Hematopoietic multipotent progenitor cell treated with erythropoietin and hydrocortisone succinate and interleukin-3 and kit ligand, for 15 days (in vitro differentiated cells): ENCODE measurements at regions not wholly inside any gene's neighbourhood (a gene's known extent, or its start where the extent isn't known, plus 50 kb on each side); places are given as distances from the start of the nearest gene placed in this dataset.

Experiments
- DNase-seq: peaks from one replicate; pipeline ENCODE4 v3.0.0-alpha.2; 2015; ENCODE audit warnings: low spot score

DNA sequence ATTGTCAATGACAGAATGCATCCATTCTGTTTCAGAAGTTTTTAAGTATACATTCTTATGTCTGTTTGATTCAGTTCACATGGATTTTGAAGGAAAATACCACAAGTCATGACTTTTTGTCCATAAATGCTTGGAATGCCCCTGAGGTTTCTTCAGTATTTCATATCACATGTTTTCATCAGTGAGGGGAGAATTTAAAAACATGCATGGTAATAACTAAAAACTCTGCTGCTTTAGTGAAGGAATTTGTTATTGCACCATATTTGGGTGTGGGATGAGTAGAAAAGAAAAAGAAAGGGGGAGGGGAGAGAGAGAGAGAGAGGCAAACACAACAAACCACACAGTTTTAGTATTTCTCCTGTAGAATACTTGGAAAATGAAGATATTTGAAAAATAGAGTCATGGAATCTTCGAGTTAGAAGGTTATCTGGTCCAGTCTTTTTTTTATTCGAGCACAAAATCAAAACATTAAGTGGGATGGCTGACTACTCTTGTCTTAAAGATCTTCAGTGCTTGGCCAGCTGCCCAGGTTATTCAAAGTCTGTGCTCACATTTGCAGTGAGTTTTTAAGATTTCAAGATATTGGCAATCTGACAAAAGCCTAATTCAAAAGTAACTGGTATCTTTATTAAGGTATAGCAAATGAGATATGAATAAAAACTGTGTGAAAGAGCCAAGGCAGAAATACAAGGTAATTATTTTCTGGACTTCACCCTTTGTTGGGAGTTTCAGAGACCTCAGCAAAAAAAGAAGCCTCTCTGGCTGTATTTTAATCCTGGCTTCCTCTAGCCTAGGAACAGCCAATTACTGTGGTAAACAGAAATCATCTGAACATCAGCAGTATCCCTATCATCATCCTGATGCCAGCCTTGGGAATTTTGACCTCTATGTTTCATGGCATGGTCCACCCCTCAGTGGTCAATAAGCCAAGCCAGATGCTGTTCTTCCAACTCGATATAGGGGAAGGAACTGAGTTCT, 687.9 kb upstream of the CITED2 start:
- no peak for DNase-seq

DNA sequence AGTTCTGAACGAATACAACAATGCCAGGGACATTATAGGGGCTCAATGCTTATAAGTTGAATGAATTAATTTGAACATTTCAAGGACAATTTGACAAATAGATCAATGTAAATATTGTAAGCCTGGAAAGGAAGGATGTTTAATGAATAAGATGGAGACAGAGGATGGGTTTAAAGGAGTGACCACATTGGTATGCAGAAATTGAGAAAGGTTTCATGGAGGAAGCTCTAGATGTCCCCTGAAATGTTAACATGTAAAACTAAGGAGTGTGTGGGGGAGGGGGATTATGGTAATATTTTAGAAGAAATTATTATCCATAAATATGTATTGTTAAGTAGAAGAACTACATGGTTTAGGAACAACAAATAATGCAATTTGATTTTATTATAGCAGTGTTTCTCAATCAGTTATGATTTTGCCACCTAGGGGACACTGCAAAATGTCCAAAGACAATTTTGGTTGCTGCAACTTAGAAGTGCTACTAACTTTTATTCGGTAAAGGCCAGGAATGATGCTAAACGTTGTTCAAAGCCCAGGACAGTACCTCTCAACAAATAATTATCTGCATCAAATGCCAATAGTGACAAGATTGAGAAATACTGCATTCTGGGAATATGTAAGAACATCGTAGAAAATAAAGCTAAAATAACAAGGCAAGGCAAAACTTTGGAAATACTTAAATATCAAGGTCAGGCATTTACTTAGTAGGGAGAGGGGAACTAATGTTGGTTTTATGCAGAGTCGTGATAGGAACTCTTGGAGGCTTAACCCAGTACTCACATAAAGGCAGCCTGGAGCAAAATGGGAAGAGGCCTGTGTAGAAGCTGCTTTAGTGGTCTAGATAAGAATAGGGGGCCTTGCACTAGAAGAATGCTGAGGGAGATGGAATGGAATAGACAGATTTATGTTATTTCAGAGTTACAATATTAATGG, 686.9 kb upstream of the CITED2 start:
- DNase-seq: no peak

DNA sequence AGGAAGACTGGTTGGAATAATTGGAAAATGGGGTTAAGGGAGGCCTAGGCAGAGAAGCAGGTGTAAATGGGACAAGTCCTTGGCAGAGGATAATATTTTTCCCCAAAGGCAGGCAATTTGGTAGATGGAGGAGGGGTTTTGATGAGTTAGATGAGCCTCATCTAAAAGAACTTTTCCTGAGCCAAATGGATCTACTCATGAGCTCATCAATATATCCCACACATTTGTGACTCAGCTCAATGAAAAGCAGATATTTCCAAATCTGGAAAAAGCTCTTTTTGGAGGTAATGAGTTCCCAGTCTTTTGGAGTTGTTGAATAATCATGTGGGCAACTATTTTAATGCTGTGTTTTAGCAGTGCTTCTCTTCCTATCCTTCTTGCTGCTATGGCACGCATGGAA, 685.5 kb upstream of the CITED2 start:
- no peak for DNase-seq

DNA sequence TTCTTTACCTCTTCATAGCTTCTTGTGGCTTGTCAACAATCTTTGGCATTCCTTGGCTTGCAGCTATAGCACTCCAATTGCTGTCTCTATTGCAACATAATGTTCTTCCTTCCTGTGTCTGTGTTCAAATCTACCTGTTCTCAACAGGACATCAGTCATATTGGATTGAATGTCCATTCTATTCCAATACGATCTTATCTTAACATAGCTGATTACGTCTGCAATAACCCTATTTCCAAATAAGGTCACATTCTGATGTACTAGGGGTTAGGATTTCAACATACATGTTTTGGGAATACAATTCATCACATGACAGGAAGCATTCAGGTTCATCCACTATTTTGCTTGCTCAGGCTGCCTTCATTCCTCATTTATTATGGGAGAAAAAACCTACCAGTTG, 684.4 kb upstream of the CITED2 start:
- no peak for DNase-seq

DNA sequence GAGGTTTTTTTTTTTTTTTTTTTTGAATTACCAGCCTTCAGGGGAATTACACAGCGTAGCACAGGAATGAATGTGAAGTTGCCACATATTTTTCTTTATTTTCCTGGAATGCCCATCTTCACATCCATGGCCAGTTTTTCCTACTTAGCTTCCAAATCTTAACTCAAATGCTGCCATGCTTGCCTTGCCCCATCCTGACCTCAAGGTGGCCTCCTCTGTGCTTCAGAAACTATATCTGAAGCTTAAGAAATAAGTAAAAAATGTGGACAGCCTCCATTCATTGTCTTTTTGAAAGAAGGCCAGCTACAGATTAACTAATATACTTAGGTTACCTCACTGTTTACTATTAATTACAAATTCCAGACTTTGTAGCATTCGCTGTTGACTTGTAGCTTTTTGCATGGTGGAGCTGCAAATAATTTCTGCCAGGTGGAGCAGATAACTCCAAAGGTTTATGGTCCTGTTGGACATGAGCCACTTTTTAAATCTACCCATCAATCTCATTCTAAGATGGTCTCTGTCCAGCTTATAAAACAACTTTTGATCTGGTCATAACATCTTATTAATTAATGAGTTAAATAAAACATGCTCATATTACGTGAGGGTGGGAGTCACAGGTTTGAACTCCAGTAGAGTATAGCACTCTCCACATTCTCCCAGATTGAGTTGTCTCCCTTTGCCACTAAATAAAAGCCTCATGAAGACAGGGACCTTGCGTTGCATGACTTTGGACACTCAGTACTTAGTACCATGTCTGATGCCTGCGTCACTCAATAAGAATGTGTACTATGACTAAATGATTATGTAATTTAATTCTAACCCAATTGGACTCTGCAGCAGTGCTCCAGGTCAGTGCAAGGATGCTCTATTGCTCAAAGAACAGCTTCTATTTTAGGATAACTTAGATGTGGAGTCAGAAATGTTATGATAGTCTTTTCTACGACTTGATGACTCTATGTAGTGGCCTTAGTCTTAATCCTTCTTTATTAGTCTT, 678.6 kb upstream of the CITED2 start:
- no peak for DNase-seq

GRCh38 chr6:140051521-140052512, 677.4 kb upstream of the CITED2 start:
- DNase-seq: no peak

GRCh38 chr6:140050101-140050995, 675.9 kb upstream of the CITED2 start:
- no peak for DNase-seq

GRCh38 chr6:140049251-140049650, 674.8 kb upstream of the CITED2 start:
- DNase-seq: no peak

GRCh38 chr6:140048202-140048790, 673.8 kb upstream of the CITED2 start:
- DNase-seq: no peak

DNA sequence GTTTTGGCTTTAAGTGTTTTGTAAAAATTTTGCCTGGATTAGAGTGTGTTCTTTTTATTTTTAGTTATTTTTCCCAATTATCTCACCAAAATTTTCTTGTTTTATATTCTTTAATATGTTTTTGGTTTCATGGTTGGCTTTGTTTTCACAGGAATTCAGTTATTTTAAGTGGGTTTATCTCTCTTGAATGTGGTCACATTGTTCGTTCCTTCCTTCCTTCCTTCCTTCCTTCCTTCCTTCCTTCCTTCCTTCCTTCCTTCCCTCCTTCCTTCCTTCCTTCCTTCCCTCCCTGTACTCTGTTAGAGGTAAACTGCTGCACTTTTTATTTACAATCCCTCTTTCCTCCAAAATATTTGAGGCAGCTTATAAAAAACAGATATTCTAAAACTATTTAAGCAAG, 672.9 kb upstream of the CITED2 start:
- DNase-seq: no peak

- DNase-seq: no peak
These were observed 671.7 kb upstream of the CITED2 start for GRCh38 chr6:140046016-140046632.

- DNase-seq: no peak
These were observed 670.7 kb upstream of the CITED2 start for GRCh38 chr6:140045116-140045515.

- DNase-seq: no peak
These were observed 670.2 kb upstream of the CITED2 start for GRCh38 chr6:140044626-140045025.

DNA sequence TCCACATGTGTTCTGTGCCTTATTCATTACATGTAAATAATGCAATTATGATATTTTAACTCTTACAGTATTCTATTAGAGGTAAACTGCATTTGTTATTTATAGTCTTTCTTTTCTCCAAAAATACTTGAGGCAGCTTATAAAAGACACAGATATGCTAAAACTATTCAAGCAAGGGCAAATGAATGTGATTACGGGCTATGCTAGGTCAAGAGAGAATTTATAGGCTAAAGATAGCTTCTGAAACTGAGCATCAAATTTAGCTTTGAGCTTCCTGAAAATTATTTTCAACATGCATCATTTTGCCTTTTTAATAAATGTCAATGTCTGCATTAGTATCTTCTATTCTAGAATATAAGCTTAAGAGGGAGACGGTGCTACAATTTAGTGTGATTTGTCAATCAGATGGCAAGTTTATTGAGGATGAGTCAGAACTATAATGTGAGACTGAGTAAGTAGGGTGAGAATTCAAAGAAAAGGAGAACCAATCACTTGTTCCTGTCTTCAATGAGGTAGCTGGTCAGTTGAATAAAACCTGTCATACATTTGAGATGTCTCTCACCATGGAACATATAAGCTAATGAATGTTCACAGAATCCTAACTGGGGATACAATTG, 669.4 kb upstream of the CITED2 start:
- DNase-seq: no peak

- no peak for DNase-seq
These were observed 668.9 kb upstream of the CITED2 start for GRCh38 chr6:140043357-140043756.

DNA sequence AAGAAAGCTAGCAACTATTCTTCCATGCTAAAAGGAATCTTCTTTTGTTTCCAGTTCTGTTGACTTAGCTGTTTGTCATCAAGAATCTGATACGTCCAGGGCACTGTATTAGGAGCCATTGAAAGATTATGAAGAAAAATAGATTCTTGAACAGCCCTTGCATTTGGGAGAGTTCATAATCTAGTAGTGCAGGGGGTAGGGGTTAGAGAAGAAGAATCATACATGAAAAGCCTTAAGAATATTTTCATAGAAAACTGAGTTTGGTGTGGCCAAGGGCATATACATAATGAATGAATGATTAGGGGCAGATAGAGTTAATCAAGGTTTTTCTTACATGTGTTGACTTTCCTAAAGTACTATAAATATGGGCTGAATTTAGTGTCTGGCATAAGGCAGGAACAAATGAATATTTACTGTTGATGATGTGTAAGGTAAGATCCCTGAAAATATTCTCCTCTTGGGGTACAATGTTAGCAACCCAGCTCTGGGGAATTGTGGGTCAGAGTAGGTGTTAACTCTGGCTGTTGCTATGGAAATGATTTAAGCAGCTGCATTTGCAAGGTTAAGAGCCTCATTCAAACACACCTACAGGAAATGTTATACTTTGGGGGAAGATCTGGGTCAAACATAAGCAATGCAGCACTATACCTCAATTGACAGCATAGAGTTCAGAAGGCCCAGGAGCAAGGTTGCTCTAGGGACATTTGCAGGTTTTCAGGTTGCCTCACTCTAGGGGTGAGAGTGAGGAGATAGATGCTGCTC, 667.3 kb upstream of the CITED2 start:
- no peak for DNase-seq

DNA sequence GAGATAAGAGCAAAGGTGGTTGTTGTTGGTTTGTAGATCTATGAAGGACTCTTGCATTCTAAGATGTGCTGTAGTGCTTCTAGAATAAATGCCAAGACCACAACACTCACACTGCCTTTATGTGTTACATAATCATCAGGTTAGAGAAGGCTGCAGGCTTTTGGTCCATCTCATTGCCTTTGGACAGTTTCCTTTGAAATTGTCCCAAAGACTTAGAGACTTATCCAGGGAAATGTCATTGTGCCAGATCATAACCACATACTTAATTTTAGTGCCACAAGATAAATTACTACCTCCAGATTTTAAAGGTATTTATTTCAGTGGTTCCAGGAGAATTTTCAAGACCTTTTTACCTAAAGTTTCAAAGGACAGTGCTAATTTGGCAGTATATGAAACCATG, 666.6 kb upstream of the CITED2 start:
- DNase-seq: no peak
